Lower lobe of right lung (tissue), 2 donors: ENCODE measurements at regions not wholly inside any gene's neighbourhood (a gene's known extent, or its start where the extent isn't known, plus 50 kb on each side); places are given as distances from the start of the nearest gene placed in this dataset.

Source experiments
- ATAC-seq, 2 donors: fragments of 200-7000 bp; cut with Tn5 transposase; one replicate each; pipeline ENCODE4 v1.9.1; 2020 to 2022; ENCODE audit warnings: mild to moderate bottlenecking in 2 of 2, moderate library complexity in 2 of 2
- DNase-seq: peaks from one replicate; pipeline ENCODE4 v3.0.0-alpha.2; 2020
- H3K27ac ChIP-seq: fragments of 200-600 bp; one replicate; pipeline ENCODE4 v1.8.0; 2022
- H3K27me3 ChIP-seq: fragments of 200-600 bp; one replicate; pipeline ENCODE4 v1.8.0; 2022; ENCODE audit warnings: low read depth
- H3K36me3 ChIP-seq: fragments of 200-600 bp; one replicate; pipeline ENCODE4 v1.8.0; 2022; ENCODE audit warnings: mild to moderate bottlenecking
- H3K4me1 ChIP-seq: fragments of 200-600 bp; one replicate; pipeline ENCODE4 v1.8.0; 2022
- H3K4me3 ChIP-seq: fragments of 200-600 bp; one replicate; pipeline ENCODE4 v1.8.0; 2022; ENCODE audit warnings: mild to moderate bottlenecking
- H3K9me3 ChIP-seq: fragments of 200-600 bp; one replicate; pipeline ENCODE4 v1.8.0; 2022
- intact Hi-C: fragments of 100-400 bp; cut with DNase I; formaldehyde crosslinking; loops from one replicate; pipeline ENCODE4 v1.11.0; 2022
- TF ChIP-seq, protein P1 (sequence below): fragments of 200-600 bp; IDR thresholded peaks from one replicate; pipeline ENCODE4 v1.8.0; 2022; ENCODE audit warnings: antibody characterized with exemption, mild to moderate bottlenecking
- donor health status: DM: no; HTN: yes; CAD: no; lungs with severe emphysema.

DNA sequence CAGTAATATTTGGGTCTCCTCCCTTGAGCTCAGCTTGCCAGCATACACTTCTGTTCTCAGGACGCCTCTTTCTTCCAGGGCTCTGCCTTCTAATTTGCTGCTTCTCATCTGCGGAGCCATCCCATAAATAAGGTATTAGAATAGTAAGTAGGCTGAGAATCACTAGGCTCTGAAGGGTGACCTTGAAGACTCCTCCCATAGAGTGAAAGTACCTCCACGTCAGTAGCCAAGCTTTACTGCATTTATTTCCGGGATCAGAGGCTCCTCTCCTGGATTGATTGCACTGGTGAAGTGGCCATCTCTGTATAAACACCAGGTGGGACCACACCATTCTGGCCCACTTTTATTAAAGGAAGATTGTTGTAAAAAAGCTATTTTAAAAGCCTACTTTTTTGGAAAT is 315.5 kb downstream of the FAT3 start:
- no peak for ATAC-seq
- no peaks in the 10 kb centered on the region for H3K4me1 ChIP-seq
- no peak for DNase-seq

DNA sequence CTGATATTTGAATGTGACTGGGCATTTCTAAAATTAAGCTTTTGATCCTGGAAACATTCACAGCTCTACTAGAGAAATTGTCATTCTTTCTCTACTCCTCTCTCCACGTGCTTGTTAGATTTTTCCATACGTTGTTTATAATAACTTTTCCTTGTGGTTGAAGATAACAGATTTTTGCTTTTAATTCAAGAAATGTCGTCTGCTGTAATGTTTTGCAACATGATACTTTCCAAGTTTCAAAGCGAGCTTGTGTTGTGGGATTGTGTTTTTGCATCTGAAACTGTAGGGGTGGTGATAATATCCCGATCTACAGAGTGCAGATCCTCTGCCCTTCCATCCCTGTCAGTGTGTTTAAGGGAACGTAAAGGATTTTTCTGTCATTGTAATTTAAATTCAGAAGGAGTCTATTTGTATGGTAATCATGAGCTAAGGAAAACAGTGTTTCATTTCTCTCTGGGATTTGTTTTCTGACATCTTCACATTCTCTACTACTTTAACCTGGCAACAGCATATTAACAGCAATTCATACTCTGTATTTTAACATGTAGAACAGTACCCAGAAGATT is 321.4 kb downstream of the FAT3 start:
- intact Hi-C loops = no loop called here
- ATAC-seq = no peak
- no peak overlapping the region for H3K27ac ChIP-seq

More for the DNA sequence above, 315.5 kb downstream of the FAT3 start:
- Histone ChIP-seq H3K27ac (no peak overlapping the region), H3K36me3 (no peaks in the 10 kb centered on the region), H3K9me3 (no peaks in the 10 kb centered on the region), H3K27me3 (no peaks in the 10 kb centered on the region), H3K4me3 (no peak overlapping the region)
- intact Hi-C loops = no loop called here
- TF ChIP-seq, protein P1, sequence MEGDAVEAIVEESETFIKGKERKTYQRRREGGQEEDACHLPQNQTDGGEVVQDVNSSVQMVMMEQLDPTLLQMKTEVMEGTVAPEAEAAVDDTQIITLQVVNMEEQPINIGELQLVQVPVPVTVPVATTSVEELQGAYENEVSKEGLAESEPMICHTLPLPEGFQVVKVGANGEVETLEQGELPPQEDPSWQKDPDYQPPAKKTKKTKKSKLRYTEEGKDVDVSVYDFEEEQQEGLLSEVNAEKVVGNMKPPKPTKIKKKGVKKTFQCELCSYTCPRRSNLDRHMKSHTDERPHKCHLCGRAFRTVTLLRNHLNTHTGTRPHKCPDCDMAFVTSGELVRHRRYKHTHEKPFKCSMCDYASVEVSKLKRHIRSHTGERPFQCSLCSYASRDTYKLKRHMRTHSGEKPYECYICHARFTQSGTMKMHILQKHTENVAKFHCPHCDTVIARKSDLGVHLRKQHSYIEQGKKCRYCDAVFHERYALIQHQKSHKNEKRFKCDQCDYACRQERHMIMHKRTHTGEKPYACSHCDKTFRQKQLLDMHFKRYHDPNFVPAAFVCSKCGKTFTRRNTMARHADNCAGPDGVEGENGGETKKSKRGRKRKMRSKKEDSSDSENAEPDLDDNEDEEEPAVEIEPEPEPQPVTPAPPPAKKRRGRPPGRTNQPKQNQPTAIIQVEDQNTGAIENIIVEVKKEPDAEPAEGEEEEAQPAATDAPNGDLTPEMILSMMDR = no peak

DNA sequence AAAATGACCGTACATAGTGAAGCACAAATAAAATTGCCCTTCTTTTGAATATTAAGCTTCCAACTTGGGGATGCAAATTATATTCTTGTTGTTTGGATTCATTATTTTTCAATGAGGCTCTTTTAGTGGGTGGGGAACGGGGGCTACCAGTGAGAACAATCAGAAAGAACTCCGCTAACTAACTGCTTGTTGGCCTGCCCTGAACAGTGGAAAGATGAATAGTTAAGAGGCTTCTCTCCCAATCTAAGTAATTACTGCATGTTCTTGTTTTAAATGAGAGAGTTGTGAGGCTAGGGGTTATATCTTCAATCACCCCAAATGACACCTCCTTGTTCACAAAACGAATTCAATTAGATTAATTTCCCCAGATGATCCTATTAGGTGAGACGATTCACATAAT is 322.0 kb downstream of the FAT3 start:
- no peak overlapping the region for H3K4me3 ChIP-seq
- H3K27ac ChIP-seq = no peak overlapping the region
- H3K4me1 ChIP-seq = no peaks in the 10 kb centered on the region
- DNase-seq = no peak
- intact Hi-C loops = no loop called here
- no peak for ATAC-seq
- H3K9me3 ChIP-seq = no peaks in the 10 kb centered on the region
- TF ChIP-seq, protein P1 = no peak
- no peaks in the 10 kb centered on the region for H3K36me3 ChIP-seq
- H3K27me3 ChIP-seq = no peaks in the 10 kb centered on the region

More for the DNA sequence above, 321.4 kb downstream of the FAT3 start:
- TF ChIP-seq, protein P1 = no peak
- Histone ChIP-seq H3K4me3 (no peak overlapping the region), H3K27me3 (no peaks in the 10 kb centered on the region), H3K9me3 (no peaks in the 10 kb centered on the region), H3K36me3 (no peaks in the 10 kb centered on the region), H3K4me1 (no peaks in the 10 kb centered on the region)
- no peak for DNase-seq

DNA sequence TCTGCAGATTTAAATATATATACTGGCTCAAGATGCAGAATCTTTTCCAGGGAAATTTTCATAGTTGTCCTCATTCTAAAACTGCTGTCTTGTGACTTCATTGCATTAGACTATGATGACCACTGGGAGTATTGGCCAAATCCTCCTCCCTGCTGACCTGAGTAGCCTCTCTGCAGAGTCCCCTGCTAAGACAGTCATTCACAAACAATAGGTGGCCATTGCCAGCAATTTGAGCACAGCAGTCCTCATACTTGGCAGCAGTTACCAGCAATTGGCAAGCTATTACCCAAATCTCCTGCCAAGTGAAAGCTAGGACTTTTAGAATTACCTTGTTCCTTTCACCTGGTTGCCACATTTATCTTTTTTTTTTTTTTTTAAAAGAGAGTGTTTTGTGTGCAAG is 325.8 kb downstream of the FAT3 start:
- no peak for ATAC-seq

DNA sequence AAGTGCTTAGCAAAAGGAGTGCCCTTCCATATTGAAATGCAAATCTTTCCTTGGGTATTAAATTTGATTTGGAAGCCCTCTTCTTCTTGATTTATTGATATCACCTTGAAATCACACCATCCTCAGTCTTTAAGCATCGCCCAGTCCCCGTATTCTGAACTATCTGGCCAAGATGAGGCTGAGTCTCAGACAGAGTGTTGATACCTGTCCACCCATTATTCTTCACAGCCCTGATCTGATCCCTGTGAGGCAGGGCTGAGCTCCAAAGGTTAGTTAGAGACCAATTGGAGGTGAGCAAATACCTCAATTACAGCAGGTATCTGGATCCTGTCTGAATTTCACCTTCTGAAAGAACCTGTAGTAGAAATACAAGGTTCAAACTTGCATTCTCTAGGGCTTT is 326.3 kb downstream of the FAT3 start:
- ATAC-seq (no peak), DNase-seq (no peak)
- Histone ChIP-seq H3K4me3 (no peak overlapping the region), H3K27me3 (no peaks in the 10 kb centered on the region), H3K36me3 (no peaks in the 10 kb centered on the region), H3K9me3 (no peaks in the 10 kb centered on the region), H3K27ac (no peak overlapping the region), H3K4me1 (no peaks in the 10 kb centered on the region)
- intact Hi-C loops = no loop called here
- TF ChIP-seq, protein P1 = no peak

More for the DNA sequence above, 325.8 kb downstream of the FAT3 start:
- no peaks in the 10 kb centered on the region for H3K9me3 ChIP-seq
- no peak overlapping the region for H3K27ac ChIP-seq
- H3K36me3 ChIP-seq = no peaks in the 10 kb centered on the region
- no peak for DNase-seq
- no peaks in the 10 kb centered on the region for H3K27me3 ChIP-seq
- TF ChIP-seq, protein P1 = no peak
- intact Hi-C loops = no loop called here
- no peak overlapping the region for H3K4me3 ChIP-seq
- H3K4me1 ChIP-seq = no peaks in the 10 kb centered on the region
